Epithelial cell of esophagus (primary cell): ENCODE measurements at regions not wholly inside any gene's neighbourhood (a gene's known extent, or its start where the extent isn't known, plus 50 kb on each side); places are given as distances from the start of the nearest gene placed in this dataset.
"Not testable (repeated sequence)": the region's sequence is repeated elsewhere in the genome, so short reads cannot be mapped to it uniquely, and the experiment has no call there.

Experiments used
- DNase-seq: peaks from one replicate; pipeline ENCODE4 v3.0.0; 2010; ENCODE audit warnings: low read depth
- H3K4me3 ChIP-seq: 2 replicates; pipeline ENCODE4 v1.5.1; 2011; ENCODE audit warnings: mild to moderate bottlenecking, low read length, control low read depth
- CTCF ChIP-seq: IDR thresholded peaks from 2 replicates; pipeline ENCODE4 v1.5.1; 2011; ENCODE audit warnings: low read depth, mild to moderate bottlenecking, low read length, control low read depth, inconsistent platforms; ENCODE audit not compliant: insufficient read depth; ENCODE audit errors: missing control alignments

GRCh38 chr6:37758647-37759046, 60.9 kb upstream of the ZFAND3 start:
- DNase-seq, result no peak
- no peak overlapping the region for H3K4me3 ChIP-seq
- no peak for TF ChIP-seq CTCF

- DNase-seq, result no peak
- no peak overlapping the region for H3K4me3 ChIP-seq
- TF ChIP-seq CTCF, result no peak
Observed at GRCh38 chr6:37758234-37758633, 60.6 kb upstream of the MDGA1 start.

GRCh38 chr6:37757381-37757780, 59.7 kb upstream of the MDGA1 start:
- TF ChIP-seq CTCF, result no peak
- DNase-seq, result peak; percentile 13

GRCh38 chr6:37756135-37756534, 58.5 kb upstream of the MDGA1 start:
- no peak for TF ChIP-seq CTCF
- no peak overlapping the region for H3K4me3 ChIP-seq
- no peak for DNase-seq

More at GRCh38 chr6:37757381-37757780, 59.7 kb upstream of the MDGA1 start:
- H3K4me3 ChIP-seq, result no peak overlapping the region

- DNase-seq, result no peak
- H3K4me3 ChIP-seq, result no peak overlapping the region
- TF ChIP-seq CTCF, result no peak
Observed at GRCh38 chr6:37752718-37753117, 55.0 kb upstream of the MDGA1 start.

- not testable (repeated sequence) for DNase-seq, H3K4me3 ChIP-seq
Observed at GRCh38 chr6:37749367-37749766, 51.7 kb upstream of the MDGA1 start.

- TF ChIP-seq CTCF, result no peak
- H3K4me3 ChIP-seq, result no peak overlapping the region
- DNase-seq, result no peak
Observed at GRCh38 chr6:37748118-37748517, 50.4 kb upstream of the MDGA1 start.
